Esophagus squamous epithelium (tissue), 4 donors: ENCODE measurements at regions not wholly inside any gene's neighbourhood (a gene's known extent, or its start where the extent isn't known, plus 50 kb on each side); places are given as distances from the start of the nearest gene placed in this dataset.

Source experiments
- CTCF ChIP-seq, 6 experiments: fragments of 450-650 bp in 4 of 6; fragments of 200-600 bp in 2 of 6; sonication (generic) in 2 of 6; IDR thresholded peaks; one replicate each; pipeline ENCODE4 v1.5.1; 2016 to 2019; ENCODE audit warnings: antibody characterized with exemption in 6 of 6, mild to moderate bottlenecking in 4 of 6, moderate library complexity in 4 of 6
- POLR2A ChIP-seq, 4 donors: fragments of 450-650 bp; IDR thresholded peaks; one replicate each; pipeline ENCODE4 v1.6.1; 2017; ENCODE audit warnings: antibody characterized with exemption in 4 of 4, mild to moderate bottlenecking in 4 of 4, moderate library complexity in 3 of 4

DNA sequence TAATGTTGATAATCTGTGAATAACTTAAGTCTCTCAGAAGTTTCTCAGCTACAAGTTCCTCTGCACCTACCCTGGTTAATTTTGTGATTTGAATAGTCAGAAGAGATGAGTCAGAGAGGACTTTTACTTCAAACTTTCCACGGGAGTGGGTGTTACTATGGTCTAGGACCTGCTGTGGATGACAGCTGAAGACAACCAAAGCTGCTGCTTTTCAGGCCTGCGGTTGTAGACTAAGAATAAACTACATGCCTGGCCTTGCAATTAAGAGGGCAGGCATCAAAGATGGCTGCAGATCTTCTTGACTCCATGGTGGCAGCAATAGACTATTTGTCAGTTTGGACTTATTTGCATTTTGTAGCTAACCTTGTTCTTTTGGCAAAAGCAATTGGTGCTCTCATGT, 227.1 kb upstream of the KRR1 start:
- TF ChIP-seq POLR2A (IDR thresholded peaks at IDR 0.05) (no peak), CTCF (IDR thresholded peaks at IDR 0.05) (no peak)
